Erythroblast (primary cell): ENCODE measurements at regions not wholly inside any gene's neighbourhood (a gene's known extent, or its start where the extent isn't known, plus 50 kb on each side); places are given as distances from the start of the nearest gene placed in this dataset.

Experiments used
- GATA1 ChIP-seq: IDR thresholded peaks from 2 replicates; pipeline ENCODE4 v1.6.1; 2011; ENCODE audit warnings: low read depth, mild to moderate bottlenecking, control low read depth, low read length, moderate library complexity
- POLR2A ChIP-seq: IDR thresholded peaks from 2 replicates; pipeline ENCODE4 v1.6.1; 2011; ENCODE audit warnings: mild to moderate bottlenecking, low read length

DNA sequence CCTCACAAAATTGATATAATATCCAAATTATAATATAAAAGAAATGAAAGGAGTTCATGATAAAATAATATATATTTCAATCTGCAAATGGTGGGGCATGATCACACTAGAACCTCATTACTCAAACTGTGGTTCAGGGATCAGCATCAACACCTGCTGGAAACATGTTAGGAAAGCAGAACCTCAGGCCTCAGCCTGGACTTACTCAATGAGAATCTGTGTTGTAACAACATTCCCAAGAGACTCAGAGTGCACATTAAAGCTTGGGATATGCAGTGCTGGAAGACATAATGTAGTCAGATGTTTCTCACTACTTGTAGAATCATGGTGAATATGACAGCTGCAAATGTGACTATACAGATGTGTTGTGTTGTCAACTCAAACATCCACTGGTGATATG is 81.7 kb upstream of the ITPRID1 start:
- TF ChIP-seq GATA1, result no peak
- TF ChIP-seq POLR2A, result no peak
